HG02678 (cell line): ENCODE measurements at regions not wholly inside any gene's neighbourhood (a gene's known extent, or its start where the extent isn't known, plus 50 kb on each side); places are given as distances from the start of the nearest gene placed in this dataset.

Experiments
- ATAC-seq: cut with Tn5 transposase; IDR thresholded peaks from one replicate; pipeline ENCODE4 v1.9.1; 2021; ENCODE audit warnings: mild to moderate bottlenecking, moderate library complexity; ENCODE audit not compliant: unreplicated experiment

GRCh38 chr10:1935912-1936311, 198.6 kb upstream of the ADARB2 start:
- no peak for ATAC-seq

- no peak for ATAC-seq
These were observed 195.9 kb upstream of the ADARB2 start for GRCh38 chr10:1933215-1933614.

GRCh38 chr10:1932692-1933094, 195.4 kb upstream of the ADARB2 start:
- ATAC-seq: no peak

- no peak for ATAC-seq
These were observed 191.3 kb upstream of the ADARB2 start for GRCh38 chr10:1928606-1929005.

- ATAC-seq: no peak
These were observed 186.7 kb upstream of the ADARB2 start for GRCh38 chr10:1923998-1924397.

GRCh38 chr10:1923586-1923985, 186.3 kb upstream of the ADARB2 start:
- no peak for ATAC-seq

- no peak for ATAC-seq
These were observed 183.6 kb upstream of the ADARB2 start for GRCh38 chr10:1920941-1921340.

GRCh38 chr10:1920127-1920526, 182.8 kb upstream of the ADARB2 start:
- no peak for ATAC-seq

- no peak for ATAC-seq
These were observed 174.4 kb upstream of the ADARB2 start for GRCh38 chr10:1911771-1912170.

GRCh38 chr10:1903982-1904381, 166.7 kb upstream of the ADARB2 start:
- ATAC-seq: no peak

- no peak for ATAC-seq
These were observed 158.8 kb upstream of the ADARB2 start for GRCh38 chr10:1896153-1896552.

- ATAC-seq: no peak
These were observed 158.4 kb upstream of the ADARB2 start for GRCh38 chr10:1895691-1896090.

- no peak for ATAC-seq
These were observed 157.6 kb upstream of the ADARB2 start for GRCh38 chr10:1894912-1895311.

- no peak for ATAC-seq
These were observed 156.6 kb upstream of the ADARB2 start for GRCh38 chr10:1893941-1894340.

GRCh38 chr10:1886039-1886438, 148.7 kb upstream of the ADARB2 start:
- no peak for ATAC-seq

- ATAC-seq: no peak
These were observed 145.4 kb upstream of the ADARB2 start for GRCh38 chr10:1882728-1883127.

- no peak for ATAC-seq
These were observed 144.9 kb upstream of the ADARB2 start for GRCh38 chr10:1882180-1882579.

GRCh38 chr10:1881636-1882035, 144.3 kb upstream of the ADARB2 start:
- no peak for ATAC-seq

- ATAC-seq: no peak
These were observed 137.2 kb upstream of the ADARB2 start for GRCh38 chr10:1874533-1874932.

- ATAC-seq: no peak
These were observed 136.5 kb upstream of the ADARB2 start for GRCh38 chr10:1873661-1874315.

GRCh38 chr10:1872151-1872726, 134.9 kb upstream of the ADARB2 start:
- ATAC-seq: no peak

- no peak for ATAC-seq
These were observed 133.2 kb upstream of the ADARB2 start for GRCh38 chr10:1870491-1870890.

- ATAC-seq: no peak
These were observed 132.5 kb upstream of the ADARB2 start for GRCh38 chr10:1869861-1870260.
